CD4-positive, alpha-beta T cell treated with Interleukin-6 for 4 hours (primary cell): ENCODE measurements at regions not wholly inside any gene's neighbourhood (a gene's known extent, or its start where the extent isn't known, plus 50 kb on each side); places are given as distances from the start of the nearest gene placed in this dataset.

Experiments used
- DNase-seq: peaks from one replicate; pipeline ENCODE4 v3.0.0-alpha.2; 2020; ENCODE audit warnings: mixed read lengths

- DNase-seq = no peak
Measured at GRCh38 chr15:61736790-61737189, 323.5 kb downstream of the VPS13C start.

- no peak for DNase-seq
Measured at GRCh38 chr15:61731099-61731498, 329.1 kb downstream of the VPS13C start.

DNA sequence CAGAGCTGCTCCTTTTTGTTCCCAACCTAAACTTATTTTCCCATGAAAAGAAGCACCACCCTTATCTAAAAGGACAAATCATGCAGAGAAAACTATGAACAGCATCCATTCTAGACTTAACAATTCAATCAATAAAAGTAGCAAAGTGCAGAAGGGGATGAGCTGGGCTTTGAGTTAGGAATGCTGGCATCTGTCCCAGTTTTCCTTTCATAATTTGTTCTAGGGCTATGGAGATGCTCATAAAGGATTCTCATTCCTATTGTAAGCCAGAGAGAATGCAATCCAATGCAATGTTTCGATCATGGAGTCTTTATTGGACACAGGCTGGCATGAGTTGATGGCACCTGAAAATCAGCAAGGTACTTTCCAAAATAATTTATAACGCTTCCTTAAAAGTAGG is 330.6 kb downstream of the VPS13C start:
- DNase-seq = no peak

DNA sequence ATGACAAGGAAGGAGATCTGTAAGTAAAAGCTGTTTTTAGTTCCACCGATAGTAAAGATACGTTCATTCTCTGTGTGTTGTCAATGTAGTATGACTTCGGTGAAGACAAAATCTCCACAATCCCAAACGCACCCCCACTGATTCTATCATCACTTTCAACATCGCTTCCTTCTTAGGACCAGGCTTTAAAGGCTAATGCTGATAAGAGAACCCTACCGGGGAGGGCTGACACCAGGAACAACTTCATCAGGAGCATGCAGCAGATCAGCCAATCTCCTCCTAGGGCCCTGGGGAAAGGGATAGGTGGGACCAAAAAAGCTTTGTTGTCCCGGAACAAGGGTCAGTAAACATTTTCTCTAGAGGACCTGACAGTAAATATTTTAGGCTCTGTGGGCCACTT is 334.1 kb downstream of the VPS13C start:
- DNase-seq = no peak

GRCh38 chr15:61725251-61725650 is 335.0 kb downstream of the VPS13C start:
- no peak for DNase-seq

DNA sequence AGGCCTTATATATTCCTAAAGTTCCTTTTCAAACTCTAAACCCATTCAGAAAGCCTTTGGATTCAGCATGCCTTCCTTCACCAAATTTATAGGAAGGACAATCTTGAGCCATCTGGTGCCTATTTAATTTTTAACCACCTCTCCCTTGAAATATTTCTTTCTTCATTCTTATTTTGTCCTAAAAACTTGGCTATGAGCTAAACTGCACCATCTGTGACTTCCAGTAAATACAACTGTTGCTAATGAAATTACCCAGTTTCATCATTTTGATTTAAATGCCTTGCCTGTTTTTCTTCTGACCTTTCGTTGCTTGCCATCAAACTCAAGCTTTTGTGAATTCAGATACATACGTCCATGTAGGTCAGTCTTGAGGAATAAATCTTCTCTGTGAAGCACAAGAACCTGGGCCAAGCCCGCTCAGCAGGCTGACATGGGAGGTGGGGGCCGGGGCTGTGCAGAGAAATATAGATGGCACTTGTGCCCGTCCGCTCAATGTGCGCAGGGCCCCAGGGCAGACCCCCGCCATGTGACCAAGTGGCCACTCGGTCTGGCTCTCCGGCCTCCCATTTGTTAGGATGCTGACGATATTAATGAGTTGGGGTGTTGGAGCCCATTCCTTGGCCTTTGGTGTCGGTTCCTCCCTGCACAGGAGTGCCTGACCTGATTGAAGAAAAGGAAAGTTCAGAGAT is 335.9 kb downstream of the VPS13C start:
- DNase-seq = no peak

- DNase-seq = no peak
Measured at GRCh38 chr15:61721418-61721817, 338.8 kb downstream of the VPS13C start.

GRCh38 chr15:61720197-61720704 is 340.0 kb downstream of the VPS13C start:
- no peak for DNase-seq

- DNase-seq = no peak
Measured at GRCh38 chr15:61715082-61715481, 345.2 kb downstream of the VPS13C start.

GRCh38 chr15:61712129-61712759 is 348.0 kb downstream of the VPS13C start:
- no peak for DNase-seq

- no peak for DNase-seq
Measured at GRCh38 chr15:61702224-61703020, 357.8 kb downstream of the VPS13C start.

DNA sequence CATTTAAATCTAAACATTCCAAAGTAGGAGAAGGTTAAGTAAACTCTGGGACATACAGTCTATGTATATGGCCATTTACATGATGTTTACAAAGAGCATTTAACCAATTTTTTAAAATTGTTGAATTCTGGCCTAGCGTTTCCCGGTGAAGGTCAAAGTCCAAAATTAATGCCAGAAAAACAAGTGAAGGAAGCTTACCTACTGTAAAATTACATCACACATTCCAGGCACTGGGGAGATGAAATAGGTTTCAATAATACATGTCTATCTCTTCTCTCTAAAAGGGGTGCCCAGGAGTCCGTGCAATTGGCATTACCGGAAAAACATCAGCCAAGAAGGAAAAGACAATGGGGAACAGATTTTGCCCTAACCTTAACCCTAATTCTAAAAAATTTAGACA is 358.8 kb downstream of the VPS13C start:
- DNase-seq = no peak

DNA sequence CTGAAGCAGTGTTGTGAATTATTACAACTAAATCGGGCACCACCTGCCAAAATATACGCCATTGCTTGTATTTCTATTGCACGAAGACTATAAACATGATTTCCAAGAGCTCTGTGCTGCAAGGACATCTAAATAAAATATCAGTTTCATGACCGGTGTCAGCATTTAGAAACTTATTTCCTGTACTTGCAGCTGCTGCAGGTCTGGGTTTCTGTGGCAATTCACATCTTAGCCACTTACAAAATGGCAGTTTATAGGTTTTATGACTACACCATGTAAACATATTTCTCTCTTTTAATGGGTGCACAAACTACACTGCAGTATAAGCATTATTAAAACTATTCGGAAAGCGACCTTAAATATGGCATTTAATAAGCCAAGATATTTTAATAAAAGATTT is 359.4 kb downstream of the VPS13C start:
- DNase-seq = no peak

DNA sequence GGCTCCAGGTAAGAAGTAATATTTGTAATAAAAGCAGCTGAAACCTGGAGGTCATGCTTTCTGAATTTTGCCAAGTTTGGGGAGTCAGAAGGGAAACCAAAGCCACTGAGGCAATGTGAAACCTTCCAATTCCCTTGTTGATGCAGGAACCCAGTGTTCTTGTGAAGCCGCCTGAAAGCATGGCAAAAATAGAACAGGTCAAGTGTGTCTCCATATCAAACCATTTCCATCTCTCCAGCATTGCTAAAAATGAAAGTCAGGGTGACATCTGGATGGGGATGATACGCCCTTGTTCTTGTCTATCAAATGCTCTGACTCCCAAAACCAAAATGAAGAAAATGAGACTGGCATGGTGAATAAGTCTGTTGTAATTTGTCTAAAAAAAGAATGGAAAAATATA is 362.5 kb downstream of the VPS13C start:
- no peak for DNase-seq

DNA sequence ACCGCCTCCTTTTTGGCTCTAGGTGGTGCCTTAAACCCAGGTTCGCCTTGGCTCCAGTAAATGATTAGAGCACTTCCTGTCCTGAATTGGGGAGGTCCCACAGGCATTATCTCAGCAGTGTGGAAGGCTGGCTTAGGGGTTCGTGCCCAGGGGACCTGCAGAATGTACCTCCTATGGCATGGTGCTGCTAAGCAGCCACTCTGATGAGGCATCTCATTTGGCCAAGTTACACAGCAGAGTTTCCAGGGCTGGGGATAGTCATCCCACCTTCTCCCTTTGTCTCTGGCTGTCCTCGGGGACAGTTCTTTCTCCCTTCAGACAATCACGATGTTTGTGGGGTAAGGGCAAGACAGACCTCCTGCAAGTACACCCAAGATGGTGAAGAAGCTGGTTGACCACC is 371.2 kb downstream of the VPS13C start:
- DNase-seq = no peak

GRCh38 chr15:61687651-61688050 is 372.6 kb downstream of the VPS13C start:
- DNase-seq = no peak

DNA sequence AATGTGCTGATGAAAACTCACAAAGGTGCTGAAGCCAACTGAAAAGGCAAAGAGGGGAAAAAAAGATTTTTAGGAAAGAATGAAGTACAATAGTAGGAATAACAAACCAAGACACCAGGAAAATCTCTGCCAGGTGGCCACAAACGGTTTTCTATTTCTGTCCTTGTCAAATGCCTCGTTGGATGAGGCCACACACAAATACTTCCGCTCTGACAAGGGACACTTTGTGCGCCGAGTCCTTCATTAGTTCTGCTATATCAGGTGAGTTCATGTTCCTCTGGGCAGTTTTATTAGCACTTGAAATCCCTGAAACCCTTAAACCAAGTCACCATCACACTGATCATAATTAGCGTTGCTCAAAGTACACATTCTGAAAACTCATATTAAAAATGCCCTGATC is 373.1 kb downstream of the VPS13C start:
- DNase-seq = no peak

DNA sequence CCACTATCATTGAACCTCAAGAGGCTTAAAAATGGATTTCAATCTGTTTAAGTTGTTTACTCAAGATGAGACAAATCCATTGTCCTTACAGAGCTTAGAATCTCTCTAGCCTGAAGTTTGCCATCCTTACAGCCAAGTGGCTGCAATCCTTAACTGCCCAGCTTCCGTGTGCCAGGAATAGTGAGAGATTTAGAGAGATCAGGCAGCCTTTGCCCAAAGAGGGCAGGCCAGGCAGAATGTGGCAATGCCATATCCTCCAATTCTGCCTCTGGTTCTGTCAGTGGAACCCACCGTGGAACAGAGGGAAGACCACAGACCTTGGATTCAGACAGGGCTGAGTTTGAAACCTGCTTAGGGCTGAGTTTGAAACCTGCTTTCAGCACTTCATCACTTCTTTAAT is 374.3 kb downstream of the VPS13C start:
- no peak for DNase-seq

DNA sequence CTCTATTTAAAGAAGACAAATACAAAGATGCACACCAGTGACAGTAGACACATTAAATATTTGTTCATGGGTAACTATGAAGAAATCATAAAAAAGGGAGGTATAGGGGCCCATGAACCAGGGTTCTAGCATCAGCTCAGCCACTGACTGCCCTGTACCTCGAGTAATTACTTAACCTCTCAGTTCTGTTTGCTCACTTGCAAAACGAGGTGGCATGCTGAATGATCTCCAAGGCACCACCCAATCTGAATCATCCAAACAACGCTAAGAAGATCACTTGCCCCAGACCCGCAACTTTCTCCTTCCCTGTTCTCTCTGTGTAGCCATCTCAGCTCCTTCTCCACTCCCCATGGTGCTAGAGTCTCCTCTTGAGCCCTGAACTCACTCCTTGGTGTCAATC is 374.7 kb downstream of the VPS13C start:
- DNase-seq = no peak

DNA sequence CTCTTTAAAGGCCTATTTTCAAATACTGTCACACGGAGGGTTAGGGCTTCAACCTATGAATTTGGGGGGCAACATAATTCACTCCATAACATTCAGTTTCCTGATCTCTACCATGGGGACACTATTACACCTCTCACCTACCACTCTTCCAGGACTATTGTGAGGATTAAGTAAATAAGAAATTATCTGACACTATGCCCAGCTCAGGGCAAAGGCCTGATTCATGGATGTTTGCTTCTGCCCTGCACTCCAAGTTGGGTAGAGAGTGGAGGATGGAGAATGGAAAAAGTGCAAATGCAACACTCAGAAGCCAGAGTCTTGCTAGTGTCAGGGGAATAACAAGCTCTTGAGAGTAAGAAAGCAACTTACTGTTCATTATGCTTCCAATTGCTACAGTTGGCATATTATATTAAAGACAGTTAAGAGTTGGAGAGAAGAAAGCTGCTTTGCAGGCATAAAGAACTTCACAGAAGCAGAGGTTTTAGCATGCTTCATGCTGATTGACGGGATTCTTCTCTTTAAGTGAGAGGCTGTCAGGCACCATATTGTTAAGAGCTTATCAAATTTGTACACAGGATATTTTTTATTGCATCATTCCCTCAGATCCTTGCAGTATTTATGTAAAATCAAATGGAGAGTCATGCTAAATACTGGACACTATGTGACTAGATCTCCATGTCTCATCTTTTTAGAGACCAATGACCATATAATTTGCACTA is 375.3 kb downstream of the VPS13C start:
- DNase-seq = no peak

- no peak for DNase-seq
Measured at GRCh38 chr15:61682891-61683735, 377.1 kb downstream of the VPS13C start.

GRCh38 chr15:61681676-61682075 is 378.6 kb downstream of the VPS13C start:
- DNase-seq = no peak
